Ascending aorta (tissue), 2 donors: ENCODE measurements at regions not wholly inside any gene's neighbourhood (a gene's known extent, or its start where the extent isn't known, plus 50 kb on each side); places are given as distances from the start of the nearest gene placed in this dataset.

ENCODE experiments used
- DNase-seq, 2 donors: peaks; one replicate each; pipeline ENCODE4 v3.0.0-alpha.2; 2019; ENCODE audit warnings: low spot score in 2 of 2
- H3K27ac ChIP-seq, 2 donors: fragments of 200-600 bp; sonication (generic); one replicate each; pipeline ENCODE4 v1.5.1; 2016 to 2017; ENCODE audit warnings: mild to moderate bottlenecking in 1 of 2
- H3K27me3 ChIP-seq: fragments of 200-600 bp; sonication (generic); one replicate; pipeline ENCODE4 v1.5.1; 2017
- H3K36me3 ChIP-seq, 2 donors: fragments of 200-600 bp; sonication (generic); one replicate each; pipeline ENCODE4 v1.5.1; 2016
- H3K4me1 ChIP-seq, 2 donors: fragments of 200-600 bp; sonication (generic); one replicate each; pipeline ENCODE4 v1.5.1; 2016 to 2017; ENCODE audit warnings: mild to moderate bottlenecking in 1 of 2
- H3K4me3 ChIP-seq, 2 donors: fragments of 200-600 bp; sonication (generic); one replicate each; pipeline ENCODE4 v1.5.1; 2016 to 2017; ENCODE audit warnings: mild to moderate bottlenecking in 1 of 2
- H3K9me3 ChIP-seq, 2 donors: fragments of 200-600 bp; sonication (generic); one replicate each; pipeline ENCODE4 v1.5.1; 2016
- intact Hi-C: fragments of 100-400 bp; cut with DNase I; formaldehyde crosslinking; loops from one replicate; pipeline ENCODE4 v1.15.1; 2023
- TF ChIP-seq, protein P1 (sequence below), 3 experiments: fragments of 200-600 bp in 2 of 3; fragments of 450-650 bp in 1 of 3; sonication (generic) in 2 of 3; IDR thresholded peaks; one replicate each; pipeline ENCODE4 v1.5.1; 2016 to 2019; ENCODE audit warnings: antibody characterized with exemption in 3 of 3, mild to moderate bottlenecking in 1 of 3, moderate library complexity in 1 of 3

DNA sequence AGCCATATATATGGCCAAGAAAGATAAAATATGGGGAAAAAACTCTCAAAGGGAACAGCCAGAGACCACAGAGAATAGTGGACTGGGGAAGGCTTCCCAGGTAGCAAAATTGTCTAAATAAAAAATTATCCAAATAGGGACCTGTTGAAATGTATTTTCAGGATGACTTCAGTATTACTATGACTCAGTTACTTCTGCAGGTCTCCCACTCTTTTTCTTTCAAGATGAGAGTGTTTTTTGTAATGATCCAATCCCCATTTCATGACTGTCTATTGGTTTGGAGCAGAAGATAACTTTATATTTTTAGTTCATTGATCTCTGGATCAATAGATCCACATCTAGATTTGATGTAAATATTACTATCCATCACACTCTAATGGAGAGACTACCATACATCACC lies 372.1 kb upstream of the EMCN start:
- Histone ChIP-seq H3K27ac (no peak overlapping the region), H3K9me3 (peaks cover 0 to 7% of the 10 kb centered on the region in 2 donors), H3K4me1 (no peaks in the 10 kb centered on the region), H3K36me3 (no peaks in the 10 kb centered on the region), H3K4me3 (no peak overlapping the region), H3K27me3 (no peaks in the 10 kb centered on the region)
- DNase-seq: no peak
- TF ChIP-seq, protein P1, sequence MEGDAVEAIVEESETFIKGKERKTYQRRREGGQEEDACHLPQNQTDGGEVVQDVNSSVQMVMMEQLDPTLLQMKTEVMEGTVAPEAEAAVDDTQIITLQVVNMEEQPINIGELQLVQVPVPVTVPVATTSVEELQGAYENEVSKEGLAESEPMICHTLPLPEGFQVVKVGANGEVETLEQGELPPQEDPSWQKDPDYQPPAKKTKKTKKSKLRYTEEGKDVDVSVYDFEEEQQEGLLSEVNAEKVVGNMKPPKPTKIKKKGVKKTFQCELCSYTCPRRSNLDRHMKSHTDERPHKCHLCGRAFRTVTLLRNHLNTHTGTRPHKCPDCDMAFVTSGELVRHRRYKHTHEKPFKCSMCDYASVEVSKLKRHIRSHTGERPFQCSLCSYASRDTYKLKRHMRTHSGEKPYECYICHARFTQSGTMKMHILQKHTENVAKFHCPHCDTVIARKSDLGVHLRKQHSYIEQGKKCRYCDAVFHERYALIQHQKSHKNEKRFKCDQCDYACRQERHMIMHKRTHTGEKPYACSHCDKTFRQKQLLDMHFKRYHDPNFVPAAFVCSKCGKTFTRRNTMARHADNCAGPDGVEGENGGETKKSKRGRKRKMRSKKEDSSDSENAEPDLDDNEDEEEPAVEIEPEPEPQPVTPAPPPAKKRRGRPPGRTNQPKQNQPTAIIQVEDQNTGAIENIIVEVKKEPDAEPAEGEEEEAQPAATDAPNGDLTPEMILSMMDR (IDR thresholded peaks at IDR 0.05): no peak
- intact Hi-C loops: no loop called here

- H3K4me1 ChIP-seq: no peaks in the 10 kb centered on the region
- H3K36me3 ChIP-seq: no peaks in the 10 kb centered on the region
- no peak for DNase-seq
- H3K27me3 ChIP-seq: no peaks in the 10 kb centered on the region
- H3K4me3 ChIP-seq: no peak overlapping the region
- H3K9me3 ChIP-seq: peaks cover 0 to 7% of the 10 kb centered on the region in 2 donors
- no peak overlapping the region for H3K27ac ChIP-seq
- intact Hi-C loops: no loop called here
- TF ChIP-seq, protein P1 (IDR thresholded peaks at IDR 0.05): no peak
Observed at GRCh38 chr4:100889401-100889800, 371.6 kb upstream of the EMCN start.

DNA sequence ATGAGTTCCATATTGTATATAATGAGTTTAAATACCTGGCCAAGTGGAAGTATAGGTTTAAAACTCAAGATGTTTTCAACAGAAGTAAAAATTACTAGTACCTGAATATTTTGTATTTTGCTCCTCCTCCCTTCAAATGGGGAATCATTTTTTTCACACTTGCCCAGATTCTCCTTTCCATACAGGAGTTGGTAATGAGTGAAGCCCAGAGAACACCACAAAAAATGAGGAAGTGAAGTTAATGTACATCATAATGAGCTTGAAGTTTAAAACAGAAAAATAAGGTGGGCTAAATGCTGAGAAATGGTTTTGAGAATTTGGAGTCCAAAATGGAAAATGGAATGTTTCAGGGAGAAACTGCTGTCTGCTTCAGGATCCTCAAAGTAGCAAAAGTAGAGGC lies 364.8 kb upstream of the EMCN start:
- Histone ChIP-seq H3K4me1 (no peaks in the 10 kb centered on the region), H3K9me3 (peaks cover 0 to 7% of the 10 kb centered on the region in 2 donors), H3K27me3 (no peaks in the 10 kb centered on the region), H3K36me3 (no peaks in the 10 kb centered on the region), H3K4me3 (no peak overlapping the region), H3K27ac (no peak overlapping the region)
- TF ChIP-seq, protein P1 (IDR thresholded peaks at IDR 0.05): no peak
- DNase-seq: no peak
- intact Hi-C loops: no loop called here

- DNase-seq: no peak
- Histone ChIP-seq H3K9me3 (peaks cover 0 to 7% of the 10 kb centered on the region in 2 donors), H3K4me3 (no peak overlapping the region), H3K27ac (no peak overlapping the region), H3K36me3 (no peaks in the 10 kb centered on the region), H3K4me1 (no peaks in the 10 kb centered on the region), H3K27me3 (no peaks in the 10 kb centered on the region)
- TF ChIP-seq, protein P1 (IDR thresholded peaks at IDR 0.05): no peak
- intact Hi-C loops: no loop called here
Observed at GRCh38 chr4:100881283-100881682, 363.5 kb upstream of the EMCN start.

DNA sequence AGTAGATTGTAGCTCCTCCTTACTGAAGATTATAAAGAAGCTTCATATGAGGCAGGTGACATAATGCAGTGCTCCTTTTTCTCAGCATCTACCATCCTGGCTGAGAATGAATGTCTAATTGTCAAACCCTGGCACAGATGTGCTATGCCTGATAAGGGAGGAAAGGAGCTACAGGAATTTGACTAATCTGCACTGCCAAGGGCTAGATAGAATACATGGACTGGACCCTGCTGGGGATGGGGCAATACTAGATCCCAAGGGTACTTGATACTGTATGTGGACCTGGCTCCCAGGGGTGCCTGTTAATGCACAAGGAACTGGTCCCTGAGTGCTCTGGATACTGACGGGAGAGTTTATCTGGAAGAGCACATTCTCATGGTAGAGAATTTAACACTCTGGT lies 362.2 kb upstream of the EMCN start:
- TF ChIP-seq, protein P1 (IDR thresholded peaks at IDR 0.05): no peak
- Histone ChIP-seq H3K36me3 (no peaks in the 10 kb centered on the region), H3K4me3 (no peak overlapping the region), H3K27me3 (no peaks in the 10 kb centered on the region), H3K27ac (no peak overlapping the region), H3K9me3 (no peaks in the 10 kb centered on the region), H3K4me1 (no peaks in the 10 kb centered on the region)
- DNase-seq: no peak
- intact Hi-C loops: no loop called here

DNA sequence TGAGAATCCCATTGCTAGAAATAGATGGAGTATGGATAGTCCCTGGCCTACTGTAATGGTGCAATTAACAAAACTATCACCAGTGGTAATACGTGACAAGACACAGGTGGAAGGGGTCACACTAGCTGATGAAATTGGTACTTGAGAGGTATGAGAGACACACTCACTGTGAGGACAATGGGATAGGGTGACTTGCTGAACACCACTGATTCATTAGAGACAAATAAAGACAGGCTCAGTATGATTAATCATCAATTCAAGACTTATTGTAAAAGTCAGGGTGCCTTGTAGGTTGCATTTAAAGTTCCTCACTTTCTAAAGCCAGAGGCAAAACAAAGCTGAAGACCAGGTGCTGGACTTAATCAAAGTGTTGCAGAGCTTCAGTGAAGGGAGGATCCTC lies 361.6 kb upstream of the EMCN start:
- no peaks in the 10 kb centered on the region for H3K4me1 ChIP-seq
- TF ChIP-seq, protein P1 (IDR thresholded peaks at IDR 0.05): no peak

More for the DNA sequence above, 361.6 kb upstream of the EMCN start:
- no peak for DNase-seq
- no peaks in the 10 kb centered on the region for H3K9me3 ChIP-seq
- H3K27ac ChIP-seq: no peak overlapping the region
- H3K36me3 ChIP-seq: no peaks in the 10 kb centered on the region
- H3K27me3 ChIP-seq: no peaks in the 10 kb centered on the region
- intact Hi-C loops: no loop called here
- no peak overlapping the region for H3K4me3 ChIP-seq
